ENCODE measurements at regions not wholly inside any gene's neighbourhood (a gene's known extent, or its start where the extent isn't known, plus 50 kb on each side); places are given as distances from the start of the nearest gene placed in this dataset.

DNA sequence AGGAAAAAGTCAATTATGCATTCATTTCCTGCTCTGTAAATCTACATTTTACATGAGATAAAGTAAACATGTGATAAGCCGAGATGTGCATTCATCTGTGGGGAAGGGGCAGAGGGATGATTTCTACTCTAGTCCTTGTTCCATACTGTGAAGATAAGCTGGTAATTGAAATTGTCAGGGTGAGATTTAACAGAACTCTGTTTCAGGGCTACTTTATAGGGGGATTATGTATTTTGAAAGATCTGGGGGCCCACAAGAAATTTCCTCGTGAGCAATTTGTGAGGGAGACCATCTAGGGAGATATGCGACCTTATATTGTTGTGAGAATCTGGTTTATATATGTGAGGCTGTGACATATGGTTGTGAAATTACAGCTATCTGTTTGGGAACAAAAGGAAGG, 73.1 kb upstream of the KCNK1 start:
- TF ChIP-seq ESRRA (CRISPR knock-in tag; IDR thresholded peaks at IDR 0.05; ENCODE audit: borderline replicate concordance), result no peak
- TF ChIP-seq, protein P1, sequence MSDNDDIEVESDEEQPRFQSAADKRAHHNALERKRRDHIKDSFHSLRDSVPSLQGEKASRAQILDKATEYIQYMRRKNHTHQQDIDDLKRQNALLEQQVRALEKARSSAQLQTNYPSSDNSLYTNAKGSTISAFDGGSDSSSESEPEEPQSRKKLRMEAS (CRISPR knock-in tag; IDR thresholded peaks at IDR 0.05), result no peak
- TF ChIP-seq FOXK1 (CRISPR knock-in tag; IDR thresholded peaks at IDR 0.05), result no peak
- TF ChIP-seq, protein P2, sequence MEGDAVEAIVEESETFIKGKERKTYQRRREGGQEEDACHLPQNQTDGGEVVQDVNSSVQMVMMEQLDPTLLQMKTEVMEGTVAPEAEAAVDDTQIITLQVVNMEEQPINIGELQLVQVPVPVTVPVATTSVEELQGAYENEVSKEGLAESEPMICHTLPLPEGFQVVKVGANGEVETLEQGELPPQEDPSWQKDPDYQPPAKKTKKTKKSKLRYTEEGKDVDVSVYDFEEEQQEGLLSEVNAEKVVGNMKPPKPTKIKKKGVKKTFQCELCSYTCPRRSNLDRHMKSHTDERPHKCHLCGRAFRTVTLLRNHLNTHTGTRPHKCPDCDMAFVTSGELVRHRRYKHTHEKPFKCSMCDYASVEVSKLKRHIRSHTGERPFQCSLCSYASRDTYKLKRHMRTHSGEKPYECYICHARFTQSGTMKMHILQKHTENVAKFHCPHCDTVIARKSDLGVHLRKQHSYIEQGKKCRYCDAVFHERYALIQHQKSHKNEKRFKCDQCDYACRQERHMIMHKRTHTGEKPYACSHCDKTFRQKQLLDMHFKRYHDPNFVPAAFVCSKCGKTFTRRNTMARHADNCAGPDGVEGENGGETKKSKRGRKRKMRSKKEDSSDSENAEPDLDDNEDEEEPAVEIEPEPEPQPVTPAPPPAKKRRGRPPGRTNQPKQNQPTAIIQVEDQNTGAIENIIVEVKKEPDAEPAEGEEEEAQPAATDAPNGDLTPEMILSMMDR (IDR thresholded peaks at IDR 0.05), result no peak
- no peak for TF ChIP-seq JUN (CRISPR knock-in tag; IDR thresholded peaks at IDR 0.05)
- TF ChIP-seq, protein P3, sequence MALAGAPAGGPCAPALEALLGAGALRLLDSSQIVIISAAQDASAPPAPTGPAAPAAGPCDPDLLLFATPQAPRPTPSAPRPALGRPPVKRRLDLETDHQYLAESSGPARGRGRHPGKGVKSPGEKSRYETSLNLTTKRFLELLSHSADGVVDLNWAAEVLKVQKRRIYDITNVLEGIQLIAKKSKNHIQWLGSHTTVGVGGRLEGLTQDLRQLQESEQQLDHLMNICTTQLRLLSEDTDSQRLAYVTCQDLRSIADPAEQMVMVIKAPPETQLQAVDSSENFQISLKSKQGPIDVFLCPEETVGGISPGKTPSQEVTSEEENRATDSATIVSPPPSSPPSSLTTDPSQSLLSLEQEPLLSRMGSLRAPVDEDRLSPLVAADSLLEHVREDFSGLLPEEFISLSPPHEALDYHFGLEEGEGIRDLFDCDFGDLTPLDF (CRISPR knock-in tag; IDR thresholded peaks at IDR 0.05), result no peak
- no peak for TF ChIP-seq TP53 (CRISPR knock-in tag; IDR thresholded peaks at IDR 0.05)
- no peak for TF ChIP-seq ZNF671 (CRISPR knock-in tag; IDR thresholded peaks at IDR 0.05)
- TF ChIP-seq, protein P4, sequence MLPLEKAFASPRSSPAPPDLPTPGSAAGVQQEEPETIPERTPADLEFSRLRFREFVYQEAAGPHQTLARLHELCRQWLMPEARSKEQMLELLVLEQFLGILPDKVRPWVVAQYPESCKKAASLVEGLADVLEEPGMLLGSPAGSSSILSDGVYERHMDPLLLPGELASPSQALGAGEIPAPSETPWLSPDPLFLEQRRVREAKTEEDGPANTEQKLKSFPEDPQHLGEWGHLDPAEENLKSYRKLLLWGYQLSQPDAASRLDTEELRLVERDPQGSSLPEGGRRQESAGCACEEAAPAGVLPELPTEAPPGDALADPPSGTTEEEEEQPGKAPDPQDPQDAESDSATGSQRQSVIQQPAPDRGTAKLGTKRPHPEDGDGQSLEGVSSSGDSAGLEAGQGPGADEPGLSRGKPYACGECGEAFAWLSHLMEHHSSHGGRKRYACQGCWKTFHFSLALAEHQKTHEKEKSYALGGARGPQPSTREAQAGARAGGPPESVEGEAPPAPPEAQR (CRISPR knock-in tag; IDR thresholded peaks at IDR 0.05), result no peak
